Transverse colon (tissue), 3 donors: ENCODE measurements at regions not wholly inside any gene's neighbourhood (a gene's known extent, or its start where the extent isn't known, plus 50 kb on each side); places are given as distances from the start of the nearest gene placed in this dataset.

ENCODE experiments used
- CTCF ChIP-seq, 5 experiments: fragments of 200-600 bp in 3 of 5; fragments of 450-650 bp in 2 of 5; sonication (generic) in 3 of 5; IDR thresholded peaks; 1 replicate in 2 of 5; 2 replicates in 3 of 5; pipeline ENCODE4 v1.5.1; 2016 to 2017; ENCODE audit warnings: antibody characterized with exemption in 5 of 5, inconsistent platforms in 3 of 5, mild to moderate bottlenecking in 2 of 5, moderate library complexity in 1 of 5
- POLR2A ChIP-seq: fragments of 450-650 bp; IDR thresholded peaks from one replicate; pipeline ENCODE4 v1.6.1; 2016; ENCODE audit warnings: antibody characterized with exemption, mild to moderate bottlenecking, moderate library complexity

DNA sequence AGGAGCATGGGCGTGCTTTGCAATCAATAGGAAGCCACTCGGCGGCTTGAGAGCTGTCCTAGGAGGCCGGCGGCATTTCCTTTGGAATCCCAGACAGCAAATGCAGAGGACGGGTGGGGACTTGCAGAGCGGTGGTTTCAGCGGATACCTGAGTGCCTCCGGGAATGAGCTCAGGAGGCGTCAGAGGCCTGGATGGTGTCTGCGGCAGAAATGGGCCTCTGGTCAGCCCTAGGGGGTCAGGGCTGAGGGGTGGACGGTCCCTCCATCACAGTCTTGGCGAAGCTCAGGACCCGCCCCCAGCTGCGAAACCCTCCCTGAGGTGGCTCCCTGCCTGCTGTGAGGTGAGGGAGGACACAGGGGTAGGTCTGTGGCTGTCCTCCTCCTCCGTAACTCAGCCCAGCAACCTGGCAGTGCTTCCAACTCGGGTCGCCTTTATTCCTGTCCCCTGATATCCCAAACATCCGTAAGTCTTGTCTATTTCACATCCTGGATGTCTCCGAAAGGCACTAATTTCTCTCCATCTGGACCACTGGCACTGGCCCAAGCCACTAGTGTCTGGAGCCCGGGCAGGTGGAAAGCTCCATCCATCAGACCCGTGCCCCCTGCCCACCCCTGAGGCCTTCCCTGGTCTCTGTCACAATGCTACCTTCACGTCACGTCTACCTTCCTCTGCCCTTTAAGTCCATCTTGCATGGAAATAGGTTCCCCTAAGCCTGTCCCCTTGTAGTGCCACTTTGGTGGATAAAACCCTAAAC, 686.6 kb downstream of the BRD1 start:
- TF ChIP-seq POLR2A (no peak), CTCF (IDR thresholded peaks at IDR 0.05) (no peak)
